Neural crest cell (in vitro differentiated cells): ENCODE measurements at regions not wholly inside any gene's neighbourhood (a gene's known extent, or its start where the extent isn't known, plus 50 kb on each side); places are given as distances from the start of the nearest gene placed in this dataset.

Source experiments
- DNase-seq: peaks from one replicate; pipeline ENCODE4 v3.0.0; 2021; ENCODE audit warnings: low read depth, mixed read lengths, low spot score
- H3K27ac Mint-ChIP-seq: one replicate; pipeline ENCODE4 v1.8.0; 2021; ENCODE audit warnings: mild to moderate bottlenecking, mixed read lengths; ENCODE audit not compliant: unreplicated experiment
- H3K27me3 Mint-ChIP-seq: 2 replicates; pipeline ENCODE4 v1.8.0; 2021; ENCODE audit warnings: low read depth, mild to moderate bottlenecking, mixed read lengths
- H3K36me3 Mint-ChIP-seq: 2 replicates; pipeline ENCODE4 v1.8.0; 2021; ENCODE audit warnings: low read depth, mild to moderate bottlenecking, mixed read lengths
- H3K4me1 Mint-ChIP-seq: 2 replicates; pipeline ENCODE4 v1.8.0; 2021; ENCODE audit warnings: mixed read lengths
- H3K4me3 Mint-ChIP-seq: one replicate; pipeline ENCODE4 v1.8.0; 2021; ENCODE audit warnings: mild to moderate bottlenecking, mixed read lengths
- H3K9me3 Mint-ChIP-seq: 2 replicates; pipeline ENCODE4 v1.8.0; 2021; ENCODE audit warnings: mixed read lengths
- TF ChIP-seq, protein P1 (sequence below): fragments of 200-600 bp; sonication (generic); conservative IDR thresholded peaks from 2 replicates; pipeline ENCODE4 v1.5.0; 2021; ENCODE audit warnings: antibody characterized with exemption, mild to moderate bottlenecking

DNA sequence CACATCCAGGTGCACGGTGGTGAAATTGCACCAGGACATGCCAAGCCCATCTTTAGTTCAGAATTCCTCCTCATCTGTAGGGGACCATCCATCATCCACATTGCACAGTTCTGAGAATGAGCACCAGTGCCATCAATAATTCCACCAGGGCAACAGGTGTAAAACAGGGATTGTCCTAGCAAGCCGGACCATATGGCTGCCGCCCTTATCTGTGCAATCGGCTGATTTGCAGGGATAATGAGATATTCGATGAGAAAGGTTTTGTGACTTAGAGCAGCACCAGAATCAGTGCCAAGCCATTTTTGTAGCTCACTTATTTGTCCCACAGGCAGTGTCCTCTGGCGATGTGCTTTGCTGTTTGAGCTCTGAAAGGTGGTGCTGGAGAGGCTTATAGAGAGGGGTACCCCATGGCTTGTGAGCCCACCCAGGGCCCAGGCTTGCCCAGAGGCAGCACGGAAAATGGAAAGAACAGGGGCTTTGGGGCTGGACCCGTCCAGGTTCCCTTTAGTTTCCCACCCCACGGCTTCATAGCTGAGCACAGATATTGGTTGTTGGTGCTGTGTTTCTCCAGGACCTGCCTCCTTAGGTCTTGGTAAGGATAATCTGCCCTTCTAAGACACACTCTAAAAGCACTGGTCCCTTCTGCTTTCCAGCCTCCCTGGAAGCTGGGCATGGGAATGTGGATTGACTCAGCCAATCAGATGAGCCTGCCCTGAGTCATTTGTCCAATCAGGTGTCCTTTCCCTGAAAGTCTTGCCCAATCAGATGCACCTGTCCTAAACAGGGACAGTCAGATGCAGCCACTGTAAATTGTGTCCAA is 84.0 kb upstream of the SHANK2 start:
- H3K36me3 Mint-ChIP-seq = no peaks in the 10 kb centered on the region
- peaks cover 6% of the 10 kb centered on the region for H3K4me1 Mint-ChIP-seq
- TF ChIP-seq, protein P1, sequence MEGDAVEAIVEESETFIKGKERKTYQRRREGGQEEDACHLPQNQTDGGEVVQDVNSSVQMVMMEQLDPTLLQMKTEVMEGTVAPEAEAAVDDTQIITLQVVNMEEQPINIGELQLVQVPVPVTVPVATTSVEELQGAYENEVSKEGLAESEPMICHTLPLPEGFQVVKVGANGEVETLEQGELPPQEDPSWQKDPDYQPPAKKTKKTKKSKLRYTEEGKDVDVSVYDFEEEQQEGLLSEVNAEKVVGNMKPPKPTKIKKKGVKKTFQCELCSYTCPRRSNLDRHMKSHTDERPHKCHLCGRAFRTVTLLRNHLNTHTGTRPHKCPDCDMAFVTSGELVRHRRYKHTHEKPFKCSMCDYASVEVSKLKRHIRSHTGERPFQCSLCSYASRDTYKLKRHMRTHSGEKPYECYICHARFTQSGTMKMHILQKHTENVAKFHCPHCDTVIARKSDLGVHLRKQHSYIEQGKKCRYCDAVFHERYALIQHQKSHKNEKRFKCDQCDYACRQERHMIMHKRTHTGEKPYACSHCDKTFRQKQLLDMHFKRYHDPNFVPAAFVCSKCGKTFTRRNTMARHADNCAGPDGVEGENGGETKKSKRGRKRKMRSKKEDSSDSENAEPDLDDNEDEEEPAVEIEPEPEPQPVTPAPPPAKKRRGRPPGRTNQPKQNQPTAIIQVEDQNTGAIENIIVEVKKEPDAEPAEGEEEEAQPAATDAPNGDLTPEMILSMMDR = no peak
- no peaks in the 10 kb centered on the region for H3K27me3 Mint-ChIP-seq
- no peak overlapping the region for H3K4me3 Mint-ChIP-seq
- H3K9me3 Mint-ChIP-seq = peaks cover 3% of the 10 kb centered on the region
- no peak overlapping the region for H3K27ac Mint-ChIP-seq
- no peak for DNase-seq

DNA sequence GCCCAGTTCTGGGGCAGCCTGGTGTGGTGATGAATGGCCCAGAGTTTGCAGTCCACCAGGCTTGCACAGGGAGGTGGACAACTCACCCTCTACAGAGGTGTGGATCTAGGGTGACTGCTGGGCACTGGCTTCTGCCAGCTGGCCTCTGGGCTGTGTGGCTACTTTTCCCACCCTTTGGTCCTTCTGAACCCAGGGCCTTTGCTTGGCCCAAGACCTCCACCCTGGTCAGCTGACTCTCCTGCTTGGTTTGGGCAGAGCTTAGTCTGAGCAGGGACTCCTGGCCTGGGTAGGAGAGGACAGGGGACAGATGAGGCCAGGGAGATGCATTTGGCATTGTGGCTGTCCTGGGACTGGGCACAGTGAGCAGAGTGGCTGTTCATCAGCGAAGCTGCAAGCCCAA is 83.0 kb upstream of the SHANK2 start:
- peaks cover 6% of the 10 kb centered on the region for H3K4me1 Mint-ChIP-seq
- no peaks in the 10 kb centered on the region for H3K27me3 Mint-ChIP-seq
- H3K27ac Mint-ChIP-seq = no peak overlapping the region
- H3K4me3 Mint-ChIP-seq = no peak overlapping the region
- peaks cover 3% of the 10 kb centered on the region for H3K9me3 Mint-ChIP-seq
- TF ChIP-seq, protein P1 = no peak
- no peak for DNase-seq
- no peaks in the 10 kb centered on the region for H3K36me3 Mint-ChIP-seq

DNA sequence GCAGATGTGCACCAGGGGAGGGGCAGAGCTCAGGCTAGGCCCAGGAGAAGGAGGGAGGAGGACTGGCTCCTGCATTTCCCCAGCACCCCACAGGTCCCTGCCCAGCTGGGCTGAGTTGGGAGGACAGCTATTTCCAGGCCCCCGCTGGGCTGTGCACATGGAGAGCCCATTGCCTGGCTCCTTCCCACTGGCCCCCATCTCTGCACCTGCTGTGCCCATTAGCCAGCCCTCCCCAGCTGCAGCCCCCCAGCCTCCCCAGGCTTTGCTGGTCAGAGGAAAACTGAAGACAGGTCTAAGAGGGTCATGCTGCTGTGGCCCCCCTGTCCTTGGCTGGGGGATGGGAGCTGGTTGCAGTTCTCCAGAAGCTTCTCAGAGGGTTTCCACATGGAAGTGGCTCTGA is 81.8 kb upstream of the SHANK2 start:
- no peak overlapping the region for H3K27ac Mint-ChIP-seq
- peaks cover 5% of the 10 kb centered on the region for H3K9me3 Mint-ChIP-seq
- TF ChIP-seq, protein P1 = no peak
- peaks cover 3% of the 10 kb centered on the region for H3K4me1 Mint-ChIP-seq
- H3K27me3 Mint-ChIP-seq = no peaks in the 10 kb centered on the region
- DNase-seq = no peak
- H3K36me3 Mint-ChIP-seq = no peaks in the 10 kb centered on the region
- H3K4me3 Mint-ChIP-seq = no peak overlapping the region

DNA sequence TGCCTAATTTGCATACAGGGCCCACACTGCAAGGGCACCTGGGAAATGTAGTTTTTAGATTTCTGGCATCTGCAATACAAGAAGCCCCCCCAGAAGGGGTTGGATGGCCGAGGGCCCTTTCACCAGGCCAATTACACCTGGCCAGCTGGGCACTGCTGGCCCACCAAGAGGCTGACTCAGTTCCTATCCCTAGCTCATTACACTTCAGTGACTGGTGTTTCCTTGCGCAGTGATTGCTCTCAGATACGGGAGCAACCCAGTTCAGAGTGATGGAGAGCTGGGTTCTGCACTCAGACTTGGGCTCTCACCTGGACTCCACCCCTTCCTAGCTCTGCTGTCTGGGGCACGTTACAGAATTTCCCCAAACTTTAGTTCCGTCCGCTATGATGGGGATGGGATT is 81.1 kb upstream of the SHANK2 start:
- Mint-ChIP-seq H3K27ac (no peak overlapping the region), H3K4me1 (no peaks in the 10 kb centered on the region), H3K27me3 (no peaks in the 10 kb centered on the region), H3K36me3 (no peaks in the 10 kb centered on the region), H3K4me3 (no peak overlapping the region), H3K9me3 (peaks cover 5% of the 10 kb centered on the region)
- TF ChIP-seq, protein P1 = no peak
- DNase-seq = no peak

DNA sequence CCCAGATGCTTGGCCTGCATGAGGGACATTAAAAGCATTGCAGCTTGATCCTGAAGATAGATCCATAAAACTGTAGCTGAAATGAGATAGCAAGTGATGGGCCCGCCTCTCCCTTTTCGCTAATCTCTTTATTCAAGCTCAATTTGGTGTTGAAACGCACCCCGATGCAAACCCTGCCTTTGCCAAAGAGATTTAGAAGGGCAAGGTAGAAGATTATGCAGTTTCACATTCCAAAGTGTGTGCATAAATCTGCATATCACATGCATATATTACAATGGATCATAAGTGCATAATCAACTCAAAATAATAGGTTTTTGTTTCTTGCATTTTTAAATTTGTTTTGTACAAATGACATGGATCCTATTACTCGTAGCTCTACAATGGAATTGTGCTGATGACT is 80.1 kb upstream of the SHANK2 start:
- H3K27me3 Mint-ChIP-seq = no peaks in the 10 kb centered on the region
- no peak overlapping the region for H3K4me3 Mint-ChIP-seq
- no peaks in the 10 kb centered on the region for H3K4me1 Mint-ChIP-seq
- H3K27ac Mint-ChIP-seq = no peak overlapping the region
- TF ChIP-seq, protein P1 = no peak
- no peak for DNase-seq
- peaks cover 5% of the 10 kb centered on the region for H3K9me3 Mint-ChIP-seq
- no peaks in the 10 kb centered on the region for H3K36me3 Mint-ChIP-seq
